MG63 (cell line): ENCODE measurements at regions not wholly inside any gene's neighbourhood (a gene's known extent, or its start where the extent isn't known, plus 50 kb on each side); places are given as distances from the start of the nearest gene placed in this dataset.

Experiments used
- DNase-seq: peaks from one replicate; pipeline ENCODE4 v3.0.0-alpha.2; 2020
- H3K27me3 ChIP-seq: fragments of 250-450 bp; sonication (Bioruptor Pico); 2 replicates; pipeline ENCODE4 v1.5.1; 2020; ENCODE audit warnings: mild to moderate bottlenecking, moderate library complexity
- H3K36me3 ChIP-seq: fragments of 250-450 bp; sonication (Bioruptor Pico); 2 replicates; pipeline ENCODE4 v1.5.1; 2020; ENCODE audit warnings: mild to moderate bottlenecking, moderate library complexity
- H3K4me3 ChIP-seq: fragments of 250-450 bp; sonication (Bioruptor Pico); 2 replicates; pipeline ENCODE4 v1.5.1; 2020; ENCODE audit warnings: mild to moderate bottlenecking, moderate library complexity
- H3K9me3 ChIP-seq: fragments of 250-450 bp; sonication (Bioruptor Pico); 2 replicates; pipeline ENCODE4 v1.5.1; 2020; ENCODE audit warnings: mild to moderate bottlenecking, moderate library complexity

DNA sequence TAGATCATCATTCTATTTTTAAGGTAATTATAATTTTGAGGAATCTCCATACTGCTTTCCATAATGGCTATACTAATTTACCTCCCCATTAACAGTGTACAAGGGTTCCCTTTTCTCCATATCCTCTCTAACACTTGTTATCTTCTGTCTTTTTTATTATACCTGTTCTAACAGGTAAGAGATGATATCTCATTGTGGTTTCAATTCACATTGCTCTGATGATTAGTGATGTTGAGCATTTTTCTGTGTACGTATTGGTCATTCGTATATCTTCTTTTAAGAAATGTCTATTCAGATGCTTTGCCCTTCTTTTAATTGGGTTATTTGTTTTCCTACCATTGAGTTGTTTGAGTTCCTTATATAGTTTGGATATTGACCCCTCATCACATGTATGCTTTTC is 81.6 kb upstream of the SCAF8 start:
- Histone ChIP-seq H3K9me3 (no peaks in the 10 kb centered on the region; the same call in 1 of the 2 replicates), H3K4me3 (no peak overlapping the region), H3K27me3 (no peaks in the 10 kb centered on the region), H3K36me3 (no peaks in the 10 kb centered on the region)
- DNase-seq, result no peak

GRCh38 chr6:154653385-154653784 is 79.8 kb upstream of the SCAF8 start:
- no peak overlapping the region for H3K4me3 ChIP-seq
- no peaks in the 10 kb centered on the region for H3K36me3 ChIP-seq
- no peaks in the 10 kb centered on the region; the same call in 1 of the 2 replicates for H3K9me3 ChIP-seq
- DNase-seq, result no peak
- no peaks in the 10 kb centered on the region for H3K27me3 ChIP-seq

GRCh38 chr6:154653853-154654252 is 79.4 kb upstream of the SCAF8 start:
- no peak overlapping the region for H3K4me3 ChIP-seq
- H3K36me3 ChIP-seq, result no peaks in the 10 kb centered on the region
- H3K9me3 ChIP-seq, result no peaks in the 10 kb centered on the region; the same call in 1 of the 2 replicates
- peak; percentile 11 for DNase-seq
- H3K27me3 ChIP-seq, result no peaks in the 10 kb centered on the region

GRCh38 chr6:154656660-154657059 is 76.6 kb upstream of the SCAF8 start:
- no peak for DNase-seq
- H3K36me3 ChIP-seq, result no peaks in the 10 kb centered on the region
- no peaks in the 10 kb centered on the region for H3K27me3 ChIP-seq
- H3K4me3 ChIP-seq, result no peak overlapping the region
- H3K9me3 ChIP-seq, result no peaks in the 10 kb centered on the region; the same call in 1 of the 2 replicates

DNA sequence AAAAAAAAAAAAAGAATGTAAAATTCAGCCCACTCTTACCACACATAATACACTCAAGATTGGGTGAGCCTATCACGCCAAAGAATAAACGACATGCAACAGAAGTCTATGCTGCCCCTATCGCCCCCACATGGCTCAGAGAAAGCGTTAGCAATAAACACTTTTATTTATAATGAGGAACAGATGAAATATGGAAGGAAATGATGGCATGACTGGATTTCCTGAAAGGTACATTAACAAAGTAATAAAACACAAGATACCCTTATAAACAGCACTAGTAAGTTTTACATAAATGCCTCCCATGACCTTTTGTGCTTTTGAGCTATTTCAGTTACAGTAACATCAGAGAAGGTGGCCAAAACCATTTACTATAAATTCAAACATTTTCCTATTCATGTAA is 71.4 kb upstream of the SCAF8 start:
- Histone ChIP-seq H3K4me3 (no peak overlapping the region), H3K27me3 (no peaks in the 10 kb centered on the region), H3K36me3 (no peaks in the 10 kb centered on the region), H3K9me3 (no peaks in the 10 kb centered on the region)
- no peak for DNase-seq

GRCh38 chr6:154664287-154664686 is 68.9 kb upstream of the SCAF8 start:
- H3K9me3 ChIP-seq, result no peaks in the 10 kb centered on the region
- H3K27me3 ChIP-seq, result no peaks in the 10 kb centered on the region
- DNase-seq, result no peak
- H3K4me3 ChIP-seq, result no peak overlapping the region
- H3K36me3 ChIP-seq, result no peaks in the 10 kb centered on the region

DNA sequence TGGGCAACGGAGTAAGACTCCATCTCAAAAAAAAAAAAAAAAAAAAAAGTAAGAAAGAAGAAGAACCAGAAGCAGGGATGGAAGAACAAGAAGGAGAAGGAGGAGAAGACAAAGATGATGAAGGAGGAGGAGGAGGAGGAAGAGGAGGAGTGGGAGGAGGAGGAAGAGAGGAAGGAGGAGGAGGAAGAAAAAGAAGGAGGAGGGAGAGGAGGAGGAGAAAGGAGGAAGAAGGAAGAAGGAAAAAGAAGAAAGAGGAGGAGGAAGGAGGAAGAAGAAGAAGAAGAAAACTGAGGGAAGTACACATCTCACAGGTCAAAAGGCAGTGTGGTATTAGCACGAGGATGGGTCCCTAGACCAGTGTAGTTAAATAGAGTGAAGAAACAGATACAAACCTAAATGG is 65.1 kb upstream of the SCAF8 start:
- DNase-seq, result no peak

DNA sequence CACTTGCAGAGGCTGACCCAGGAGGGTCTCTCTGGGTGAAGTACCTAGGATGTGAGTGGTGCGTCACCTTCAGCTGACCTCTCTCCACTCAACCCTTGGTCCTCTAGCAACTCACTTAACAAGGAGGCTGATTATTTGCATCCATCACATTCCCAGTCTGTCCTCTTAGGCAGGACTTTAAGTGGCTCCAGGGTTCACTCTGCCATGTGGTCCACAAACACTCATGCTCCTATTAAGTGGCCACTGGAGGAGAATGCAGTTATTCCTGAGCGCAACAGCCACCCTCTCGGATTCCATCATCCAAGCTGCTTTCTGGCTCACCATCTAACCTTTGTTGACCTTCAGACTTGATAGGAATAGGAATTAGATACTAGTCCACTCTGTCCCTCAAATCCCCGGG is 61.1 kb upstream of the SCAF8 start:
- Histone ChIP-seq H3K36me3 (no peaks in the 10 kb centered on the region), H3K4me3 (no peak overlapping the region), H3K27me3 (no peaks in the 10 kb centered on the region), H3K9me3 (no peaks in the 10 kb centered on the region)
- DNase-seq, result no peak

More for the DNA sequence above, 65.1 kb upstream of the SCAF8 start:
- Histone ChIP-seq H3K4me3 (no peak overlapping the region), H3K36me3 (no peaks in the 10 kb centered on the region), H3K9me3 (no peaks in the 10 kb centered on the region), H3K27me3 (no peaks in the 10 kb centered on the region)

DNA sequence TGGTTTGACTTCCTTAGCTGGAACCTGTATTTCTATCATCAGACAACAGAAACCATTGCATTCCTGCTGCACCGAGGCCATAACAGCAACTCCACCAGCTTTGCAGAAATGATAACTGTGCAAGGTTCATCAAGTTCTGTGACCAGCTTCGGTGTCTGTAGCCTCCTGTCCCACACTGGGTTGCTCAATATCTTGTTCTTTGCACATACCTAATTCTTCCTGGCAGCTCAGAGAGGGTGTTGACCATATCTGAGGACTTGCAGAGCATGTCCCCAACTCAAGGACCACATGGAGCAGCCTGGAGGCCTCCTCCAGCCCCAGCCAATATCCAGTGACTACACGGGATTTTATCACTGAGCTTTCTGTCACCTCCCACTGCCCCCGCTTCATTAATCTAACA is 59.3 kb upstream of the SCAF8 start:
- no peaks in the 10 kb centered on the region for H3K27me3 ChIP-seq
- no peak overlapping the region for H3K4me3 ChIP-seq
- no peak for DNase-seq
- H3K9me3 ChIP-seq, result no peaks in the 10 kb centered on the region
- no peaks in the 10 kb centered on the region for H3K36me3 ChIP-seq

- H3K27me3 ChIP-seq, result no peaks in the 10 kb centered on the region
- H3K4me3 ChIP-seq, result no peak overlapping the region
- H3K36me3 ChIP-seq, result no peaks in the 10 kb centered on the region
- peak; percentile 75 for DNase-seq
- no peaks in the 10 kb centered on the region for H3K9me3 ChIP-seq
These were observed 57.6 kb upstream of the SCAF8 start for GRCh38 chr6:154675602-154676088.

- no peaks in the 10 kb centered on the region for H3K27me3 ChIP-seq
- no peak for DNase-seq
- H3K36me3 ChIP-seq, result no peaks in the 10 kb centered on the region
- no peaks in the 10 kb centered on the region for H3K9me3 ChIP-seq
- no peak overlapping the region for H3K4me3 ChIP-seq
These were observed 50.5 kb upstream of the SCAF8 start for GRCh38 chr6:154682633-154683125.
